ENCODE measurements at regions not wholly inside any gene's neighbourhood (a gene's known extent, or its start where the extent isn't known, plus 50 kb on each side); places are given as distances from the start of the nearest gene placed in this dataset.

DNA sequence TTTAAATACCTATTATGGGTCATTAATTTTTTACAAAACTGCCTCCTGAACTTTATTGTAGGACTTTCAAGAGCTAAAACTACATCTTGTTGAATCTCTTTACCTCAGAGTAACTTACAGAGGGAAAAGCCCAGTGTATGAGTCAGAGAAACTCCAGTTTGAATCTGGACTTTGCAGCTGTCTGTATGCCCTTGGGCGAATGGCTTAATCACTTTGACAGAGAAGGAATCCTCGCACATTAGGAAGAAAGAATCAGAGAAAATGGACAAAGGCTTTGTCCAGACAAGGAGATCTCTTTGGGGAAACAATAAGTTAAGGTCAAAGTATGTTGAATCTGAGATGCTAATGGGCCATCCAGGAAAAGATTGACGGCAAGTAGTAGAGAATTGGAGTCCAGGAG, 484.2 kb upstream of the CELF2 start:
- Mint-ChIP-seq H3K36me3 (ENCODE audit: low read depth) (no peaks in the 10 kb centered on the region), H3K27ac (no peak overlapping the region), H3K4me3 (no peak overlapping the region), H3K9me3 (no peaks in the 10 kb centered on the region), H3K4me1 (no peaks in the 10 kb centered on the region), H3K27me3 (no peaks in the 10 kb centered on the region)
- intact Hi-C loops (cut with micrococcal nuclease): no loop called here
- no peak for DNase-seq

DNA sequence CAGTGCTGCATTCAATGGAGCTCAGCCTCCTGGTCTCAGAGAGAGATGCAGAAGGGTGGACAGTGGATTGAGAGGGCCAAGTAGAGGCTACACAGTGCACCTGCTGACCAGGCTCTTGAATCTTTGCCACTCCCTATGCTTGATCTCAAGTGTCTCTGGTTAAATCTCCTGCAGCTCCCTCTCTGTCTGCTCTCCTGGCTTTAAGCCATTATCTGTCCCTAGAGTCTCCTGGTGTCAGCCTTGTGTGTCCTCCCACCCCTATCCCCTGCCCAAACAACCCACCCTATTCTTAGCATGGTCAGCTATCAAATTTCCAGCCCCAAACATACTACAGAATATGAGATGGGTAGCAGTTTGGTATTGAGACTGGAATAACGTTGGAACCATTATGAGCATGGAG, 479.3 kb upstream of the CELF2 start:
- DNase-seq: no peak
- H3K4me1 Mint-ChIP-seq: no peaks in the 10 kb centered on the region
- no peaks in the 10 kb centered on the region for H3K9me3 Mint-ChIP-seq
- H3K27me3 Mint-ChIP-seq: no peaks in the 10 kb centered on the region
- H3K36me3 Mint-ChIP-seq (ENCODE audit: low read depth): no peaks in the 10 kb centered on the region
- no peak overlapping the region for H3K27ac Mint-ChIP-seq
- H3K4me3 Mint-ChIP-seq: no peak overlapping the region
- intact Hi-C loops (cut with micrococcal nuclease): no loop called here

GRCh38 chr10:10540398-10540797, 477.3 kb upstream of the CELF2 start:
- H3K4me3 Mint-ChIP-seq: no peak overlapping the region
- H3K4me1 Mint-ChIP-seq: no peaks in the 10 kb centered on the region
- DNase-seq: no peak
- peaks cover 3% of the 10 kb centered on the region for H3K27me3 Mint-ChIP-seq
- H3K36me3 Mint-ChIP-seq (ENCODE audit: low read depth): no peaks in the 10 kb centered on the region
- H3K9me3 Mint-ChIP-seq: no peaks in the 10 kb centered on the region
- no peak overlapping the region for H3K27ac Mint-ChIP-seq
- intact Hi-C loops (cut with micrococcal nuclease): no loop called here

DNA sequence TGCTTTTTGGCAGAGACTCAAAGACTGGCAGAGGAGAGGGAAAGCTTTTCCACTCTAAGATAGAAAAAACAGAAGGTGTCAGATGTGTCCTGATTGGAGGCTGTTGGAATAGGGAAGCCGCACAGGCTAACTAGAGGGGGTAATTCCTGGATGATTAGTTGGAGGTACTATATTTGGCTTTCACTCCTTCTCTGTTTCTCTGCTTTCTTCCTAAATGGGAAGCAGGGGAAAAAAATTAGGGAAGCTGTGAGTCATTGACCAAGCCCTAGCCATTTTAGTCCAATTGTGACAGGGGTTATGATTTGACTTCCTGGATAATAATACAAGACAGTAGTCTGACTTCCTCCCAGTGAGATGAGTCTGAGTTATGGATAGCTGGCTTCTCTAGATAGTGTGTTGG, 475.2 kb upstream of the CELF2 start:
- no peaks in the 10 kb centered on the region for H3K36me3 Mint-ChIP-seq (ENCODE audit: low read depth)
- DNase-seq: no peak
- no peak overlapping the region for H3K4me3 Mint-ChIP-seq
- no peaks in the 10 kb centered on the region for H3K9me3 Mint-ChIP-seq
- no peak overlapping the region for H3K27ac Mint-ChIP-seq
- intact Hi-C loops (cut with micrococcal nuclease): no loop called here
- H3K27me3 Mint-ChIP-seq: peaks cover 3% of the 10 kb centered on the region
- no peaks in the 10 kb centered on the region for H3K4me1 Mint-ChIP-seq

DNA sequence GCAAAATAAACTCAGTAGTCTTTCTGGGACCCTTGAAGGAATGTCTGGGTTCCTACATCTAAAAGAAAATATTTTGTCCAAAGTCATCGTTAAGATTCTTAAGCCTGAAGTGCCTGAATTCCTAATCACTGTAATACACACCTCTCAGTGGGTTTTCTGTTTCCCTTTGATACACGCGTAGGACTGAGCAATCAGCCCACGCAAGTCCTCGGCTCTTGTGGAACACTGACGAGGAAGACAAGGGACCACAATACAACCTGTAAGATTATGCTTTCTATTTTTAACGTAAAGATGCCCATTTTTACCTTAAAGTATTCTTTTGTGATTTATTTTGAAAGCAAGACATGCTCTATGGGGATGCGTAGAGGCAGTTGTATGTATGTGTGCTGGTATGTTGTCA, 472.8 kb upstream of the CELF2 start:
- Mint-ChIP-seq H3K4me3 (no peak overlapping the region), H3K4me1 (no peaks in the 10 kb centered on the region), H3K36me3 (ENCODE audit: low read depth) (no peaks in the 10 kb centered on the region), H3K9me3 (no peaks in the 10 kb centered on the region), H3K27me3 (peaks cover 3% of the 10 kb centered on the region), H3K27ac (no peak overlapping the region)
- intact Hi-C loops (cut with micrococcal nuclease): no loop called here
- no peak for DNase-seq

DNA sequence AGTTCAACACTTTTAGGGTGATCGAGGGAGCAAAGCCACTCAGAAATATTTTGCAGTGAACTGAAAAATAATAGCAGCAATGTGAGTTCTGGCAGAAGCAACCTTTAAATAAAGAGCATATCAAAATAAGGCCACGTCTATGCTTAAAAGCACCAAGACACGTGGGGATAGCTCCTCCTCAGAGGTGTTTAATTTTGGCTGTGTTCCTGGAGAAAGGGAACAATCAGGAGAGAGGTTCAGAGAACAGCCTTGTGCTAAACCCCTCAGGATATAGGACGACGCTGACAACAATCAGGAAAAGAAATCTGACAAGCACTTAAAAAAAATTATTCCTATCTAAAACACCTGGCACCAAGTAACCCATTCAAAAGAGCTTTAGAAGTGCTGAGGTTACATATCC, 471.9 kb upstream of the CELF2 start:
- Mint-ChIP-seq H3K4me3 (no peak overlapping the region), H3K4me1 (no peaks in the 10 kb centered on the region), H3K27ac (no peak overlapping the region), H3K9me3 (no peaks in the 10 kb centered on the region), H3K36me3 (ENCODE audit: low read depth) (no peaks in the 10 kb centered on the region), H3K27me3 (peaks cover 3% of the 10 kb centered on the region)
- DNase-seq: no peak
- intact Hi-C loops (cut with micrococcal nuclease): no loop called here

DNA sequence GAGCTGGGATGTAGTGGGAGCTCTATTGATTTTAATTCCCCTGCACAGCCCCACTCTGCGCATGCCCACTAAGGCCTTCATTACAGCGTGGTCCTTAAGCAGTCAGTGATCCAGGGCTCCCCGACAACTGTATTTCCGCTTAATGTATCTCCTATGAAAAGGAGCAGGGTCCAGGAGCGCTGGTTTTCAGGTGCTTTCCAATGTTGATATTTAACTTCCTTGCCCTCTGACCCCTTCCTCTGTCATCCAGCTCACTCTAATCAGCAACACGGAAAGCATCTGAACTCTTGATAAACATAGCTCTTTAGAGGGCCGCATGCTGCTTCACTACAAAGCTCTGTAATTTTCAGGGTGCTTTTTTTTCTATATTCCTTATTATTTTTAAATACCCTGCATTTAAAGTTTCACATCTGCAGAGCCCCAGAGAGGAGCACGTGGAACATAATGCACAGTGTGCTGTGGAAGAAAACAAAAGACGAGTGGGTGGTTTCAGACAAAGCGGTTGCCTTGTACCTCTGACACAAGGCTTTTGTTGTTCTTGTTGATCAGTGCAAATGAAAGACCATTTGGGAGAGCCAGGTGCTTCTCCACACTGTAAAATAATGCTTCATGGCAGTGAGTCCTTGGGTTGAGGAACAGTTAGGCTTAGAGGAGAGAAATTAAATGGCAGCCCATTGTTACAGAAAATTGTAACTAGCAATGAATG, 465.9 kb upstream of the CELF2 start:
- H3K27me3 Mint-ChIP-seq: no peaks in the 10 kb centered on the region
- no peak for DNase-seq
- no peak overlapping the region for H3K27ac Mint-ChIP-seq
- no peaks in the 10 kb centered on the region for H3K36me3 Mint-ChIP-seq (ENCODE audit: low read depth)
- H3K4me1 Mint-ChIP-seq: no peaks in the 10 kb centered on the region
- H3K9me3 Mint-ChIP-seq: no peaks in the 10 kb centered on the region
- H3K4me3 Mint-ChIP-seq: no peak overlapping the region
- intact Hi-C loops (cut with micrococcal nuclease): no loop called here

- intact Hi-C loops (cut with micrococcal nuclease): no loop called here
- no peak overlapping the region for H3K4me3 Mint-ChIP-seq
- H3K27ac Mint-ChIP-seq: no peak overlapping the region
- H3K27me3 Mint-ChIP-seq: no peaks in the 10 kb centered on the region
- DNase-seq: no peak
- H3K4me1 Mint-ChIP-seq: no peaks in the 10 kb centered on the region
- no peaks in the 10 kb centered on the region for H3K9me3 Mint-ChIP-seq
- no peaks in the 10 kb centered on the region for H3K36me3 Mint-ChIP-seq (ENCODE audit: low read depth)
Measured at GRCh38 chr10:10552948-10553347, 464.7 kb upstream of the CELF2 start.

GRCh38 chr10:10564081-10564794, 453.4 kb upstream of the CELF2 start:
- Mint-ChIP-seq H3K27me3 (no peaks in the 10 kb centered on the region), H3K36me3 (ENCODE audit: low read depth) (no peaks in the 10 kb centered on the region), H3K27ac (no peak overlapping the region), H3K4me1 (no peaks in the 10 kb centered on the region), H3K9me3 (peaks cover 4% of the 10 kb centered on the region), H3K4me3 (no peak overlapping the region)
- no peak for DNase-seq
- intact Hi-C loops (cut with micrococcal nuclease): no loop called here

GRCh38 chr10:10576937-10577336, 440.7 kb upstream of the CELF2 start:
- Mint-ChIP-seq H3K27ac (no peak overlapping the region), H3K4me1 (no peaks in the 10 kb centered on the region)
- intact Hi-C loops (cut with micrococcal nuclease): no loop called here

GRCh38 chr10:10579709-10580108, 438.0 kb upstream of the CELF2 start:
- Mint-ChIP-seq H3K9me3 (no peaks in the 10 kb centered on the region), H3K27ac (no peak overlapping the region), H3K27me3 (no peaks in the 10 kb centered on the region), H3K4me3 (no peak overlapping the region), H3K4me1 (no peaks in the 10 kb centered on the region), H3K36me3 (ENCODE audit: low read depth) (no peaks in the 10 kb centered on the region)
- intact Hi-C loops (cut with micrococcal nuclease): no loop called here
- no peak for DNase-seq

More at GRCh38 chr10:10576937-10577336, 440.7 kb upstream of the CELF2 start:
- no peak for DNase-seq
- Mint-ChIP-seq H3K4me3 (no peak overlapping the region), H3K36me3 (ENCODE audit: low read depth) (no peaks in the 10 kb centered on the region), H3K27me3 (no peaks in the 10 kb centered on the region), H3K9me3 (no peaks in the 10 kb centered on the region)

- Mint-ChIP-seq H3K4me3 (no peak overlapping the region), H3K4me1 (no peaks in the 10 kb centered on the region), H3K36me3 (ENCODE audit: low read depth) (no peaks in the 10 kb centered on the region), H3K9me3 (no peaks in the 10 kb centered on the region), H3K27me3 (no peaks in the 10 kb centered on the region), H3K27ac (no peak overlapping the region)
- intact Hi-C loops (cut with micrococcal nuclease): no loop called here
- DNase-seq: no peak
Measured at GRCh38 chr10:10584161-10584560, 433.5 kb upstream of the CELF2 start.

DNA sequence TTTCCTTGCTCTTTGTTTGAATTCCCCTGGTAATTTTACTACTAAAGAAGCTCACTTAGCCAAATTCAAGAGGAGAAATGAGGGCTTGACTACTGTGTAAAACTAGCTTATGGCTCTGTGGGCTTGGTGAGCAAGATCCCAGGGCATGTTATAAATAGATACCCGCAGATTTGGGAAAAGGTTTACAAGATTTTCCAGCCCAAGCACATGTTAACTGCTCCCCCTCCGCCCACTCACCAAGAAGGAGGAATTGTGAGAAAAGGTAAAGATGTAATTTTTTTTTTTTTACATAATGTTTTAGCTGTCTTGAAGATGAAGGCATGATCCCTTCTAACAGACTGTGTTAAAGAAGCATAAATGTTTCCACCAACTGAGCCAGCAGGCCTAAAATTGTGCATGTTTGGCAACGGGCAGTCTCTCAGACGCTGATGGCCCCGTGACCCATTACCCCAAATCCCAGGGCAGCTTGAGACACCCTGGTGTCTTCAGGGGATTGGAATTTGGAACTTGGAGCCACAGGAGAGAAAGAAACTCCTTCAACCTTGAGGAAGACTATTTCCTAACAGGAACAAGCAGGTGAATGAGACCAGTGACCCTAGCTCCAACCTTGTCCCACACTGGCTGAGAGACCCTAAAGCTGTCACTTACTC, 429.8 kb upstream of the CELF2 start:
- DNase-seq: no peak
- Mint-ChIP-seq H3K27ac (no peak overlapping the region), H3K4me1 (no peaks in the 10 kb centered on the region), H3K9me3 (no peaks in the 10 kb centered on the region), H3K4me3 (no peak overlapping the region), H3K27me3 (peaks cover 2% of the 10 kb centered on the region), H3K36me3 (ENCODE audit: low read depth) (no peaks in the 10 kb centered on the region)
- intact Hi-C loops (cut with micrococcal nuclease): no loop called here

DNA sequence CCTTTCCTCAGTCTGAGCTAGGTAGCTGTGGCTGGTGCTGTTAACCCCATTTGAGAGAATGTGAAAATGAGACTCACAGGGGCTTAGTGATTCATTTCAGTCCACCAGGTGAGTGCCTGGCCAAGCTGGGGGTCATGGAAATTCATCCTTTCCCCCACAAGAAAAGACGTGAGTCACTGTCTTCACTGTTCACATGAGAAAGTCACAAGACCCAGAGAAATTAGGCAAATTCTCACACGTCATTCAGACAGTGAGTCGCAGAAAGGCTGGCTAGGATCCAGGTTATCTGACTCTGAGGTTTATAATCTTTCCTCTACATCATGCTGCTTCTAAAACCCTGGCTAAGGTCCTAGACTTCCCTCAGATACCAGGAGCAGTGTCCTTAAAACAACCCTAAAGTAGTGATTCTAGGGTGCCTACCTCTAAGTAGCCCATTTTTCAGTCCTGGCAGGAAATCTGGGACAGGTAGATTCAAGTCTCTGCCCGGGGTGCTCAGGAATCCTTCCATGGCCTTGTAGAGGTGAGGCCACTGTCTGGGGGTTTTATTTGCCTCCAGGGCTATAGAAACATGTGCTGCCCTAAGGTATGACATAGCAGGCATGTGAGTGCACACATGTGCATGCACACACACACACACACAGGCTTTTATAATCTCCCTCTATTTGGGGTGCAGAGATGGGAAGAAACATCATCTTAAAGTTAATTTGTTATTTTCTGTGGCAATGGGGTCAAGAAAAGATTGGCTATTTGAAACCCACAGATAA, 427.9 kb upstream of the CELF2 start:
- no peak overlapping the region for H3K27ac Mint-ChIP-seq
- no peak for DNase-seq
- no peaks in the 10 kb centered on the region for H3K4me1 Mint-ChIP-seq
- H3K9me3 Mint-ChIP-seq: no peaks in the 10 kb centered on the region
- peaks cover 3% of the 10 kb centered on the region for H3K27me3 Mint-ChIP-seq
- H3K36me3 Mint-ChIP-seq (ENCODE audit: low read depth): no peaks in the 10 kb centered on the region
- intact Hi-C loops (cut with micrococcal nuclease): no loop called here
- H3K4me3 Mint-ChIP-seq: no peak overlapping the region

Data from activated CD4-positive, alpha-beta T cell treated with anti-CD3 and anti-CD28 coated beads, Interleukin-2, amount 10 ng/mL, durations not matched to agents 24 days and 14 days (primary cell).